ENCODE measurements at regions not wholly inside any gene's neighbourhood (a gene's known extent, or its start where the extent isn't known, plus 50 kb on each side); places are given as distances from the start of the nearest gene placed in this dataset.

DNA sequence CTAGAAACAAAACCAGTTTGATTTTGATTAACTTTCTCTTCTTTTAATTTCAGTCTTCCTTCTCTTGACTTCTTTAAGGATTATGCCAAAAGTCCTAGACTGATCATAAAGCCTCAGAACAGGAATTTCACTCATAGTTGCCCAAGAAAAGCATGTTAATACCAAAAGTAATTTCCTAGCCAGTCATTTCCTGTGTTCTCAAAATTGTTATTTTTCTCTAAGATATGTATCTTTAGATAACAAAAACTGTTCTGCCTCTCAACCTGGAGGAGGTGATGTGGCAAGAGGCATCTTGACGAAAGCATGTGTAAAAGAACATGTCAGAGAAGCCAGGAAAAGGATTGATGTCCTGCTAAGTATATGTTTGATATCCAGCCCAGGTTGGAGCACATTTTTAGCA is 78.0 kb upstream of the IPO9 start:
- TF ChIP-seq RARB (CRISPR knock-in tag; IDR thresholded peaks at IDR 0.05) (no peak), ZFP30 (CRISPR knock-in tag; IDR thresholded peaks at IDR 0.05) (no peak), ESRRG (CRISPR knock-in tag; IDR thresholded peaks at IDR 0.05) (no peak)
- TF ChIP-seq, protein P1, sequence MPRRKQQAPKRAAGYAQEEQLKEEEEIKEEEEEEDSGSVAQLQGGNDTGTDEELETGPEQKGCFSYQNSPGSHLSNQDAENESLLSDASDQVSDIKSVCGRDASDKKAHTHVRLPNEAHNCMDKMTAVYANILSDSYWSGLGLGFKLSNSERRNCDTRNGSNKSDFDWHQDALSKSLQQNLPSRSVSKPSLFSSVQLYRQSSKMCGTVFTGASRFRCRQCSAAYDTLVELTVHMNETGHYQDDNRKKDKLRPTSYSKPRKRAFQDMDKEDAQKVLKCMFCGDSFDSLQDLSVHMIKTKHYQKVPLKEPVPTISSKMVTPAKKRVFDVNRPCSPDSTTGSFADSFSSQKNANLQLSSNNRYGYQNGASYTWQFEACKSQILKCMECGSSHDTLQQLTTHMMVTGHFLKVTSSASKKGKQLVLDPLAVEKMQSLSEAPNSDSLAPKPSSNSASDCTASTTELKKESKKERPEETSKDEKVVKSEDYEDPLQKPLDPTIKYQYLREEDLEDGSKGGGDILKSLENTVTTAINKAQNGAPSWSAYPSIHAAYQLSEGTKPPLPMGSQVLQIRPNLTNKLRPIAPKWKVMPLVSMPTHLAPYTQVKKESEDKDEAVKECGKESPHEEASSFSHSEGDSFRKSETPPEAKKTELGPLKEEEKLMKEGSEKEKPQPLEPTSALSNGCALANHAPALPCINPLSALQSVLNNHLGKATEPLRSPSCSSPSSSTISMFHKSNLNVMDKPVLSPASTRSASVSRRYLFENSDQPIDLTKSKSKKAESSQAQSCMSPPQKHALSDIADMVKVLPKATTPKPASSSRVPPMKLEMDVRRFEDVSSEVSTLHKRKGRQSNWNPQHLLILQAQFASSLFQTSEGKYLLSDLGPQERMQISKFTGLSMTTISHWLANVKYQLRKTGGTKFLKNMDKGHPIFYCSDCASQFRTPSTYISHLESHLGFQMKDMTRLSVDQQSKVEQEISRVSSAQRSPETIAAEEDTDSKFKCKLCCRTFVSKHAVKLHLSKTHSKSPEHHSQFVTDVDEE (CRISPR knock-in tag; IDR thresholded peaks at IDR 0.05): no peak
- TF ChIP-seq, protein P2, sequence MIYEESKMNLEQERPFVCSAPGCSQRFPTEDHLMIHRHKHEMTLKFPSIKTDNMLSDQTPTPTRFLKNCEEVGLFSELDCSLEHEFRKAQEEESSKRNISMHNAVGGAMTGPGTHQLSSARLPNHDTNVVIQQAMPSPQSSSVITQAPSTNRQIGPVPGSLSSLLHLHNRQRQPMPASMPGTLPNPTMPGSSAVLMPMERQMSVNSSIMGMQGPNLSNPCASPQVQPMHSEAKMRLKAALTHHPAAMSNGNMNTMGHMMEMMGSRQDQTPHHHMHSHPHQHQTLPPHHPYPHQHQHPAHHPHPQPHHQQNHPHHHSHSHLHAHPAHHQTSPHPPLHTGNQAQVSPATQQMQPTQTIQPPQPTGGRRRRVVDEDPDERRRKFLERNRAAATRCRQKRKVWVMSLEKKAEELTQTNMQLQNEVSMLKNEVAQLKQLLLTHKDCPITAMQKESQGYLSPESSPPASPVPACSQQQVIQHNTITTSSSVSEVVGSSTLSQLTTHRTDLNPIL (CRISPR knock-in tag; IDR thresholded peaks at IDR 0.05; ENCODE audit: low read depth): no peak
- TF ChIP-seq, protein P3, sequence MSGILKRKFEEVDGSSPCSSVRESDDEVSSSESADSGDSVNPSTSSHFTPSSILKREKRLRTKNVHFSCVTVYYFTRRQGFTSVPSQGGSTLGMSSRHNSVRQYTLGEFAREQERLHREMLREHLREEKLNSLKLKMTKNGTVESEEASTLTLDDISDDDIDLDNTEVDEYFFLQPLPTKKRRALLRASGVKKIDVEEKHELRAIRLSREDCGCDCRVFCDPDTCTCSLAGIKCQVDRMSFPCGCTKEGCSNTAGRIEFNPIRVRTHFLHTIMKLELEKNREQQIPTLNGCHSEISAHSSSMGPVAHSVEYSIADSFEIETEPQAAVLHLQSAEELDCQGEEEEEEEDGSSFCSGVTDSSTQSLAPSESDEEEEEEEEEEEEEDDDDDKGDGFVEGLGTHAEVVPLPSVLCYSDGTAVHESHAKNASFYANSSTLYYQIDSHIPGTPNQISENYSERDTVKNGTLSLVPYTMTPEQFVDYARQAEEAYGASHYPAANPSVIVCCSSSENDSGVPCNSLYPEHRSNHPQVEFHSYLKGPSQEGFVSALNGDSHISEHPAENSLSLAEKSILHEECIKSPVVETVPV (CRISPR knock-in tag; IDR thresholded peaks at IDR 0.05): no peak
- TF ChIP-seq, protein P4, sequence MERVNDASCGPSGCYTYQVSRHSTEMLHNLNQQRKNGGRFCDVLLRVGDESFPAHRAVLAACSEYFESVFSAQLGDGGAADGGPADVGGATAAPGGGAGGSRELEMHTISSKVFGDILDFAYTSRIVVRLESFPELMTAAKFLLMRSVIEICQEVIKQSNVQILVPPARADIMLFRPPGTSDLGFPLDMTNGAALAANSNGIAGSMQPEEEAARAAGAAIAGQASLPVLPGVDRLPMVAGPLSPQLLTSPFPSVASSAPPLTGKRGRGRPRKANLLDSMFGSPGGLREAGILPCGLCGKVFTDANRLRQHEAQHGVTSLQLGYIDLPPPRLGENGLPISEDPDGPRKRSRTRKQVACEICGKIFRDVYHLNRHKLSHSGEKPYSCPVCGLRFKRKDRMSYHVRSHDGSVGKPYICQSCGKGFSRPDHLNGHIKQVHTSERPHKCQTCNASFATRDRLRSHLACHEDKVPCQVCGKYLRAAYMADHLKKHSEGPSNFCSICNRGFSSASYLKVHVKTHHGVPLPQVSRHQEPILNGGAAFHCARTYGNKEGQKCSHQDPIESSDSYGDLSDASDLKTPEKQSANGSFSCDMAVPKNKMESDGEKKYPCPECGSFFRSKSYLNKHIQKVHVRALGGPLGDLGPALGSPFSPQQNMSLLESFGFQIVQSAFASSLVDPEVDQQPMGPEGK (CRISPR knock-in tag; IDR thresholded peaks at IDR 0.05; ENCODE audit: borderline replicate concordance): no peak
